HCT116 (cell line): ENCODE measurements at regions not wholly inside any gene's neighbourhood (a gene's known extent, or its start where the extent isn't known, plus 50 kb on each side); places are given as distances from the start of the nearest gene placed in this dataset.

Experiments used
- ATAC-seq: fragments of 200-7000 bp; cut with Tn5 transposase; 2 replicates; pipeline ENCODE4 v1.9.1; 2020; ENCODE audit warnings: mild to moderate bottlenecking, moderate library complexity
- BruUV-seq: library from RNA; stranded (reverse); fragments of 400-500 nt; replicated peaks from 2 replicates; lab custom pipeline; 2021; lab: Mats Ljungman, UMichigan
- CTCF ChIA-PET: fragments of 300-600 bp; sonication (Branson Sonifier 250); formaldehyde crosslinking; loops from one replicate; lab custom pipeline; 2021; ENCODE audit warnings: antibody characterized with exemption; lab: Charles Lee
- POLR2A ChIA-PET: fragments of 300-600, 350-600 bp; sonication (Branson Sonifier 250); formaldehyde crosslinking; loops from one replicate; lab custom pipeline; 2021; ENCODE audit warnings: antibody characterized with exemption; lab: Charles Lee
- RAD21 ChIA-PET, 2 experiments: fragments of 300-600 bp; sonication (Branson Sonifier 250); formaldehyde crosslinking; loops; one replicate each; lab custom pipeline; 2023; ENCODE audit warnings: low total read pairs in 2 of 2; ENCODE audit not compliant: uncharacterized antibody in 2 of 2, unreplicated experiment in 2 of 2, low non-redundant PET in 1 of 2; lab: Charles Lee
- DNase-seq: peaks from one replicate; pipeline ENCODE4 v3.0.0-alpha.2; 2010; ENCODE audit warnings: low read depth, low spot score
- H2AFZ ChIP-seq: fragments of 200-600 bp; shearing (Covaris generic), sonication (generic); 2 replicates; pipeline ENCODE4 v1.6.1; 2017; ENCODE audit warnings: low read depth, mixed run types, mixed read lengths, antibody characterized with exemption, low read length; ENCODE audit not compliant: poor library complexity, severe bottlenecking
- H3K27ac ChIP-seq: 2 replicates; pipeline ENCODE4 v1.5.1; 2012; ENCODE audit warnings: low read depth, low read length
- H3K27me3 ChIP-seq: fragments of 200-600 bp; sonication (generic); 2 replicates; pipeline ENCODE4 v1.6.1; 2016; ENCODE audit warnings: mixed run types, low read length, mixed read lengths; ENCODE audit not compliant: insufficient read depth
- H3K36me3 ChIP-seq, 2 experiments: fragments of 200-500 bp in 1 of 2; fragments of 200-600 bp in 1 of 2; sonication (Bioruptor generic) in 1 of 2; sonication (generic) in 1 of 2; 2 replicates each; pipeline versions ENCODE4 v1.5.1 to v1.6.1; 2014 to 2016; ENCODE audit warnings: low read length in 2 of 2, inconsistent platforms in 1 of 2, mixed read lengths in 1 of 2, mixed run types in 1 of 2; ENCODE audit not compliant: insufficient read depth in 2 of 2, control insufficient read depth in 1 of 2
- H3K4me1 ChIP-seq, 2 experiments: fragments of 200-600 bp in 1 of 2; sonication (generic) in 1 of 2; 2 replicates each; pipeline versions ENCODE4 v1.5.1 to v1.6.1; 2012 to 2017; ENCODE audit warnings: low read length in 2 of 2, inconsistent platforms in 1 of 2, mild to moderate bottlenecking in 1 of 2, mixed read lengths in 1 of 2, mixed run types in 1 of 2, moderate library complexity in 1 of 2; ENCODE audit not compliant: insufficient read depth in 2 of 2, control insufficient read depth in 1 of 2
- H3K4me2 ChIP-seq: fragments of 200-600 bp; sonication (generic); 2 replicates; pipeline ENCODE4 v1.6.1; 2017; ENCODE audit warnings: mixed run types, low read length, mixed read lengths
- H3K4me3 ChIP-seq, 2 experiments: fragments of 200-600 bp in 1 of 2; sonication (generic) in 1 of 2; replicated peaks in 1 of 2; 2 replicates each; pipeline ENCODE4 v1.5.1; 2011 to 2016; ENCODE audit warnings: low read length in 2 of 2, control low read depth in 1 of 2, low read depth in 1 of 2, mild to moderate bottlenecking in 1 of 2, mixed read lengths in 1 of 2, mixed run types in 1 of 2
- H3K79me2 ChIP-seq: fragments of 200-600 bp; sonication (generic); 2 replicates; pipeline ENCODE4 v1.6.1; 2017; ENCODE audit warnings: mild to moderate bottlenecking, mixed run types, low read length, moderate library complexity, mixed read lengths; ENCODE audit not compliant: insufficient read depth
- H3K9ac ChIP-seq: fragments of 200-600 bp; sonication (generic); 2 replicates; pipeline ENCODE4 v1.6.1; 2016; ENCODE audit warnings: low read length, mixed read lengths
- H3K9me2 ChIP-seq: fragments of 200-600 bp; sonication (generic), shearing (Covaris generic); 2 replicates; pipeline ENCODE4 v1.6.1; 2017; ENCODE audit warnings: mixed run types, mild to moderate bottlenecking, moderate library complexity; ENCODE audit not compliant: insufficient read depth
- H3K9me3 ChIP-seq, 2 experiments: fragments of 200-500 bp in 1 of 2; fragments of 200-600 bp in 1 of 2; sonication (Bioruptor generic) in 1 of 2; sonication (generic) in 1 of 2; 2 replicates each; pipeline ENCODE4 v1.6.1; 2014 to 2017; ENCODE audit warnings: low read length in 2 of 2, mixed read lengths in 2 of 2, inconsistent platforms in 1 of 2, low read depth in 1 of 2, mild to moderate bottlenecking in 1 of 2, mixed run types in 1 of 2, moderate library complexity in 1 of 2; ENCODE audit not compliant: control insufficient read depth in 1 of 2, insufficient read depth in 1 of 2
- H4K20me1 ChIP-seq: fragments of 200-600 bp; sonication (generic), shearing (Covaris generic); 2 replicates; pipeline ENCODE4 v1.6.1; 2017; ENCODE audit warnings: mixed run types, mild to moderate bottlenecking, moderate library complexity; ENCODE audit not compliant: insufficient read depth
- CBX3 ChIP-seq: IDR thresholded peaks from 2 replicates; pipeline ENCODE4 v1.6.1; 2012; ENCODE audit warnings: low read depth
- CEBPB ChIP-seq: IDR thresholded peaks from 2 replicates; pipeline ENCODE4 v1.6.1; 2012; ENCODE audit warnings: low read depth
- ELF1 ChIP-seq: IDR thresholded peaks from 2 replicates; pipeline ENCODE4 v1.6.1; 2012; ENCODE audit warnings: low read depth, borderline replicate concordance
- EZH2 ChIP-seq: fragments of 200-600 bp; sonication (generic); IDR thresholded peaks from 2 replicates; pipeline ENCODE4 v1.6.1; 2017; ENCODE audit warnings: antibody characterized with exemption, mixed run types
- EZH2phosphoT487 ChIP-seq: fragments of 200-600 bp; IDR thresholded peaks from 2 replicates; pipeline ENCODE4 v1.6.1; 2018; ENCODE audit warnings: antibody characterized with exemption, borderline replicate concordance
- FOSL1 ChIP-seq: IDR thresholded peaks from 2 replicates; pipeline ENCODE4 v1.6.1; 2012; ENCODE audit warnings: low read depth
- JUND ChIP-seq: IDR thresholded peaks from 2 replicates; pipeline ENCODE4 v1.6.1; 2012
- SIN3A ChIP-seq: IDR thresholded peaks from 2 replicates; pipeline ENCODE4 v1.6.1; 2012; ENCODE audit warnings: low read depth
- SP1 ChIP-seq: IDR thresholded peaks from 2 replicates; pipeline ENCODE4 v1.6.1; 2012; ENCODE audit warnings: low read depth
- SRF ChIP-seq: IDR thresholded peaks from 2 replicates; pipeline ENCODE4 v1.6.1; 2012; ENCODE audit warnings: low read depth
- YY1 ChIP-seq: IDR thresholded peaks from 2 replicates; pipeline ENCODE4 v1.6.1; 2011; ENCODE audit warnings: low read length, low read depth, moderate library complexity, mild to moderate bottlenecking; ENCODE audit not compliant: insufficient replicate concordance; ENCODE audit errors: extremely low read depth
- ZFX ChIP-seq: fragments of 450-650 bp; IDR thresholded peaks from 2 replicates; pipeline ENCODE4 v1.6.1; 2017
- ZNF274 ChIP-seq: fragments of 200-500 bp; sonication (Bioruptor generic); IDR thresholded peaks from 2 replicates; pipeline ENCODE4 v1.6.1; 2014; ENCODE audit warnings: mild to moderate bottlenecking, low read depth, low read length, inconsistent platforms
- intact Hi-C: fragments of 100-400 bp; cut with micrococcal nuclease; formaldehyde crosslinking; loops from 2 replicates; pipeline ENCODE4 v1.10.0; 2022
- TF ChIP-seq, protein P1 (sequence below): IDR thresholded peaks from 2 replicates; pipeline ENCODE4 v1.6.1; 2011; ENCODE audit warnings: mild to moderate bottlenecking, low read length, moderate library complexity; ENCODE audit not compliant: insufficient replicate concordance; ENCODE audit errors: extremely low read depth
- TF ChIP-seq, protein P2 (sequence below): IDR thresholded peaks from 2 replicates; pipeline ENCODE4 v1.6.1; 2012; ENCODE audit warnings: low read depth
- TF ChIP-seq, protein P3 (sequence below): IDR thresholded peaks from 2 replicates; pipeline ENCODE4 v1.6.1; 2012

DNA sequence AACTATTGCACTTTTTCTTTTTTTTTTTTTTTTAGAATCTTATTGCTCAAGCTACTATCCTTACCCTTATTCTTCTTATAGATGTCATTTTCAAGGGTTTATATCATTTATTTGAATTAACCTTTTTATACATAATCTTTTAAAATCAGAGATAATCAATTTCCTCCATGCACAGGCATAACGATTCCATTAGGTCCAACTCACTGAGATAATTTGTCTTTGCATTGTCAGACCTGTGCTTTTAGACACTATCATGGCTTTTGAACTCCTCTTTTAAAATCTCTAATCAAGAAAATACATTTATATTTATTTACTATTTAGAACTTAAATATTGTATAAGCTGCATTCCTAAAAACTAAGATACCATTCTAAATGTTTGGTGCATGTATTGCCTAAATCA is 1454.9 kb downstream of the ZPLD1 start:
- TF ChIP-seq FOSL1 (no peak), CEBPB (no peak)
- Histone ChIP-seq H3K36me3 (no peaks in the 10 kb centered on the region), H2AFZ (no peak overlapping the region), H3K9me3 (no peaks in the 10 kb centered on the region), H3K4me3 (no peak overlapping the region), H3K4me1 (no peaks in the 10 kb centered on the region), H3K9me2 (no peaks in the 10 kb centered on the region), H3K4me2 (no peak overlapping the region), H3K79me2 (no peaks in the 10 kb centered on the region), H4K20me1 (no peaks in the 10 kb centered on the region), H3K27me3 (no peaks in the 10 kb centered on the region), H3K9ac (no peak overlapping the region), H3K27ac (no peak overlapping the region)
- intact Hi-C loops, result no loop called here
- RAD21 ChIA-PET, result no interaction called here
- DNase-seq, result no peak
- CTCF ChIA-PET, result interaction anchor here (0.6 kb wide), 1 partner anchor 131 kb away, joined by 6 read pairs; no protein-coding TSS in a partner anchor
- ATAC-seq, result no peak
- BruUV-seq, result no TSS peak
- POLR2A ChIA-PET, result no interaction called here

DNA sequence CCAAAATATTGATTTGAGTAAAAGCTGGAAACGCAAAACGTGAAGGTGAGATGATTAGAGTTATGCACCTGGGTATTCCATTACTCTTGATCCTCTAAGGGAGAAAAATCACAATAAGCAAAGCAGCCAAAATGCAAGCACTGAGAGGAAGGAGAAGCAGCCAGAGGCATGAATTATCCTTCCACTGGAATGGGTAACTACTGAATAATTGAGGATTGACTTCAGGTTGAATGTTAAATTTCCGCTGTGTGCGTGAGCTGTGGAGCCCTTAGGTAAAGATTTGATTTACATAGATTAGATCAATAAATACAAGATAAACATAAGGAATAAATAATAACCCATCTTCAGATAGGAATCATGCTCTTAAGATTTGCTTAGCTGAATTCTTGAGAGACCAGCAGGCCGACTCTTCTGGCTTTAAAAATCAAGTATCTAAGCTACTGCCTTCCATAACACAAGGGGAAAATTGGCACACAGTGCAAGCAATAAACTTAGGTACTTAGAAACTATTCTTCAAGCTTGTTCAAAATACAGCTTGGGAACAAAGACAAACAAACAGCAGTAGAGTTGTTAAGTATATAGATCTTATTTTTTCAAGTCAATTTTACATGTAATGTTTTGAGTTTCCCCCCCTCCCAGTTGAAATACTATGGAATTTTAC is 1459.5 kb downstream of the ZPLD1 start:
- Histone ChIP-seq H3K9ac (no peak overlapping the region), H4K20me1 (no peaks in the 10 kb centered on the region), H2AFZ (no peak overlapping the region), H3K4me1 (no peaks in the 10 kb centered on the region), H3K4me3 (no peak overlapping the region), H3K27ac (no peak overlapping the region), H3K36me3 (no peaks in the 10 kb centered on the region), H3K4me2 (no peak overlapping the region), H3K9me3 (no peaks in the 10 kb centered on the region), H3K27me3 (no peaks in the 10 kb centered on the region), H3K79me2 (no peaks in the 10 kb centered on the region), H3K9me2 (no peaks in the 10 kb centered on the region)
- ChIA-PET POLR2A (no interaction called here), RAD21 (no interaction called here), CTCF (no interaction called here)
- ATAC-seq, result no peak
- intact Hi-C loops, result no loop called here
- DNase-seq, result no peak
- BruUV-seq, result no TSS peak
- TF ChIP-seq YY1 (no peak), EZH2phosphoT487 (no peak), ZNF274 (no peak), CBX3 (no peak), SP1 (no peak), JUND (no peak), ELF1 (no peak), ZFX (no peak), EZH2 (no peak), SRF (no peak), SIN3A (no peak)
- TF ChIP-seq, protein P1, sequence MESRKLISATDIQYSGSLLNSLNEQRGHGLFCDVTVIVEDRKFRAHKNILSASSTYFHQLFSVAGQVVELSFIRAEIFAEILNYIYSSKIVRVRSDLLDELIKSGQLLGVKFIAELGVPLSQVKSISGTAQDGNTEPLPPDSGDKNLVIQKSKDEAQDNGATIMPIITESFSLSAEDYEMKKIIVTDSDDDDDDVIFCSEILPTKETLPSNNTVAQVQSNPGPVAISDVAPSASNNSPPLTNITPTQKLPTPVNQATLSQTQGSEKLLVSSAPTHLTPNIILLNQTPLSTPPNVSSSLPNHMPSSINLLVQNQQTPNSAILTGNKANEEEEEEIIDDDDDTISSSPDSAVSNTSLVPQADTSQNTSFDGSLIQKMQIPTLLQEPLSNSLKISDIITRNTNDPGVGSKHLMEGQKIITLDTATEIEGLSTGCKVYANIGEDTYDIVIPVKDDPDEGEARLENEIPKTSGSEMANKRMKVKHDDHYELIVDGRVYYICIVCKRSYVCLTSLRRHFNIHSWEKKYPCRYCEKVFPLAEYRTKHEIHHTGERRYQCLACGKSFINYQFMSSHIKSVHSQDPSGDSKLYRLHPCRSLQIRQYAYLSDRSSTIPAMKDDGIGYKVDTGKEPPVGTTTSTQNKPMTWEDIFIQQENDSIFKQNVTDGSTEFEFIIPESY, result no peak
- TF ChIP-seq, protein P2, sequence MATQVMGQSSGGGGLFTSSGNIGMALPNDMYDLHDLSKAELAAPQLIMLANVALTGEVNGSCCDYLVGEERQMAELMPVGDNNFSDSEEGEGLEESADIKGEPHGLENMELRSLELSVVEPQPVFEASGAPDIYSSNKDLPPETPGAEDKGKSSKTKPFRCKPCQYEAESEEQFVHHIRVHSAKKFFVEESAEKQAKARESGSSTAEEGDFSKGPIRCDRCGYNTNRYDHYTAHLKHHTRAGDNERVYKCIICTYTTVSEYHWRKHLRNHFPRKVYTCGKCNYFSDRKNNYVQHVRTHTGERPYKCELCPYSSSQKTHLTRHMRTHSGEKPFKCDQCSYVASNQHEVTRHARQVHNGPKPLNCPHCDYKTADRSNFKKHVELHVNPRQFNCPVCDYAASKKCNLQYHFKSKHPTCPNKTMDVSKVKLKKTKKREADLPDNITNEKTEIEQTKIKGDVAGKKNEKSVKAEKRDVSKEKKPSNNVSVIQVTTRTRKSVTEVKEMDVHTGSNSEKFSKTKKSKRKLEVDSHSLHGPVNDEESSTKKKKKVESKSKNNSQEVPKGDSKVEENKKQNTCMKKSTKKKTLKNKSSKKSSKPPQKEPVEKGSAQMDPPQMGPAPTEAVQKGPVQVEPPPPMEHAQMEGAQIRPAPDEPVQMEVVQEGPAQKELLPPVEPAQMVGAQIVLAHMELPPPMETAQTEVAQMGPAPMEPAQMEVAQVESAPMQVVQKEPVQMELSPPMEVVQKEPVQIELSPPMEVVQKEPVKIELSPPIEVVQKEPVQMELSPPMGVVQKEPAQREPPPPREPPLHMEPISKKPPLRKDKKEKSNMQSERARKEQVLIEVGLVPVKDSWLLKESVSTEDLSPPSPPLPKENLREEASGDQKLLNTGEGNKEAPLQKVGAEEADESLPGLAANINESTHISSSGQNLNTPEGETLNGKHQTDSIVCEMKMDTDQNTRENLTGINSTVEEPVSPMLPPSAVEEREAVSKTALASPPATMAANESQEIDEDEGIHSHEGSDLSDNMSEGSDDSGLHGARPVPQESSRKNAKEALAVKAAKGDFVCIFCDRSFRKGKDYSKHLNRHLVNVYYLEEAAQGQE, result no peak
- TF ChIP-seq, protein P3, sequence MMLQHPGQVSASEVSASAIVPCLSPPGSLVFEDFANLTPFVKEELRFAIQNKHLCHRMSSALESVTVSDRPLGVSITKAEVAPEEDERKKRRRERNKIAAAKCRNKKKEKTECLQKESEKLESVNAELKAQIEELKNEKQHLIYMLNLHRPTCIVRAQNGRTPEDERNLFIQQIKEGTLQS, result no peak
